ENCODE measurements at regions not wholly inside any gene's neighbourhood (a gene's known extent, or its start where the extent isn't known, plus 50 kb on each side); places are given as distances from the start of the nearest gene placed in this dataset.

GRCh38 chr1:57910305-57910704 lies 486.4 kb upstream of the DAB1 start:
- TF ChIP-seq CTCF (IDR thresholded peaks at IDR 0.05) (no peak), EZH2 (IDR thresholded peaks at IDR 0.05; ENCODE audit: borderline replicate concordance, insufficient read depth, low read depth, low read length, poor library complexity, severe bottlenecking) (no peak)
